IMR-90 (cell line): ENCODE measurements at regions not wholly inside any gene's neighbourhood (a gene's known extent, or its start where the extent isn't known, plus 50 kb on each side); places are given as distances from the start of the nearest gene placed in this dataset.

Experiments used
- ATAC-seq: fragments of 200-7000 bp; cut with Tn5 transposase; 2 replicates; pipeline ENCODE4 v1.9.1; 2020; ENCODE audit warnings: low read depth, mild to moderate bottlenecking, moderate library complexity
- BruUV-seq: library from RNA; stranded (reverse); fragments of 400-500 nt; replicated peaks from 2 replicates; lab custom pipeline; 2021; lab: Mats Ljungman, UMichigan
- CTCF ChIA-PET: fragments of 300-600 bp; formaldehyde crosslinking; extraction: SDS; loops from one replicate; lab custom pipeline; 2021; ENCODE audit warnings: antibody characterized with exemption; lab: Yijun Ruan, JAX
- POLR2A ChIA-PET: fragments of 300-600 bp; sonication (Branson Sonifier 250); formaldehyde crosslinking; loops from one replicate; lab custom pipeline; 2022; ENCODE audit warnings: antibody characterized with exemption; ENCODE audit not compliant: unreplicated experiment; lab: Charles Lee
- DNase-seq: peaks from one replicate; pipeline ENCODE4 v3.0.0; 2013
- H2AFZ ChIP-seq: replicated peaks from 2 replicates; pipeline ENCODE3; 2013; ENCODE audit warnings: low read length, mild to moderate bottlenecking; ENCODE audit not compliant: poor library complexity
- H2AK5ac ChIP-seq: 2 replicates; pipeline ENCODE4 v1.6.1; 2013; ENCODE audit warnings: low read depth, low read length, inconsistent platforms
- H2AK9ac ChIP-seq: replicated peaks from 2 replicates; pipeline ENCODE3; 2013; ENCODE audit warnings: mild to moderate bottlenecking, low read depth, low read length, moderate library complexity; ENCODE audit not compliant: poor library complexity
- H2BK120ac ChIP-seq: 2 replicates; pipeline ENCODE4 v1.6.1; 2013; ENCODE audit warnings: low read depth, low read length, inconsistent platforms
- H2BK15ac ChIP-seq: 3 replicates; pipeline ENCODE4 v1.6.1; 2013; ENCODE audit warnings: low read depth, low read length, inconsistent platforms
- H2BK20ac ChIP-seq: 2 replicates; pipeline ENCODE4 v1.6.1; 2013; ENCODE audit warnings: low read depth, mild to moderate bottlenecking, inconsistent platforms, low read length, moderate library complexity
- H2BK5ac ChIP-seq: 2 replicates; pipeline ENCODE4 v1.6.1; 2013; ENCODE audit warnings: mild to moderate bottlenecking, low read depth, low read length, inconsistent platforms; ENCODE audit not compliant: poor library complexity, severe bottlenecking
- H3K14ac ChIP-seq: replicated peaks from 2 replicates; pipeline ENCODE4 v1.6.1; 2013; ENCODE audit warnings: low read depth, low read length, inconsistent platforms
- H3K18ac ChIP-seq: 2 replicates; pipeline ENCODE4 v1.6.1; 2013; ENCODE audit warnings: low read depth, low read length, control low read depth
- H3K23ac ChIP-seq: 2 replicates; pipeline ENCODE4 v1.6.1; 2013; ENCODE audit warnings: low read depth, low read length, inconsistent platforms
- H3K27ac ChIP-seq: 2 replicates; pipeline ENCODE4 v1.5.1; 2013; ENCODE audit warnings: mild to moderate bottlenecking, control low read depth, low read length; ENCODE audit not compliant: insufficient read depth
- H3K27me3 ChIP-seq: 2 replicates; pipeline ENCODE4 v1.6.1; 2013; ENCODE audit warnings: low read length; ENCODE audit not compliant: control insufficient read depth, insufficient read depth
- H3K36me3 ChIP-seq: 2 replicates; pipeline ENCODE4 v1.6.1; 2013; ENCODE audit warnings: low read length, mixed read lengths; ENCODE audit not compliant: control insufficient read depth, insufficient read depth
- H3K4ac ChIP-seq: 2 replicates; pipeline ENCODE4 v1.6.1; 2013; ENCODE audit warnings: low read depth, low read length, inconsistent platforms
- H3K4me1 ChIP-seq: 2 replicates; pipeline ENCODE4 v1.6.1; 2013; ENCODE audit warnings: low read length, mixed read lengths; ENCODE audit not compliant: control insufficient read depth, insufficient read depth
- H3K4me2 ChIP-seq: 2 replicates; pipeline ENCODE4 v1.6.1; 2013; ENCODE audit warnings: low read depth, mild to moderate bottlenecking, control low read depth, low read length, moderate library complexity
- H3K4me3 ChIP-seq: 2 replicates; pipeline ENCODE4 v1.5.1; 2013; ENCODE audit warnings: low read depth, mild to moderate bottlenecking, control low read depth, low read length, moderate library complexity; ENCODE audit not compliant: insufficient read depth
- H3K56ac ChIP-seq: 2 replicates; pipeline ENCODE4 v1.6.1; 2013; ENCODE audit warnings: low read length, inconsistent platforms; ENCODE audit not compliant: insufficient read depth; ENCODE audit errors: extremely low read depth
- H3K79me1 ChIP-seq, 2 experiments: 2 replicates each; pipeline ENCODE4 v1.6.1; 2013; ENCODE audit warnings: low read length in 2 of 2, inconsistent platforms in 1 of 2, low read depth in 1 of 2
- H3K9ac ChIP-seq: 2 replicates; pipeline ENCODE4 v1.6.1; 2013; ENCODE audit warnings: low read depth, low read length, control low read depth
- H3K9me1 ChIP-seq: 2 replicates; pipeline ENCODE4 v1.6.1; 2013; ENCODE audit warnings: low read length, inconsistent platforms; ENCODE audit not compliant: insufficient read depth
- H3K9me3 ChIP-seq: 2 replicates; pipeline ENCODE4 v1.6.1; 2013; ENCODE audit warnings: low read length; ENCODE audit not compliant: control insufficient read depth, insufficient read depth
- H4K20me1 ChIP-seq: 2 replicates; pipeline ENCODE4 v1.6.1; 2013; ENCODE audit warnings: low read length, inconsistent platforms; ENCODE audit not compliant: insufficient read depth
- H4K5ac ChIP-seq: 2 replicates; pipeline ENCODE4 v1.6.1; 2013; ENCODE audit warnings: mild to moderate bottlenecking, low read depth, low read length, control low read depth
- H4K8ac ChIP-seq, 2 experiments: 2 replicates each; pipeline ENCODE4 v1.6.1; 2013; ENCODE audit warnings: low read depth in 2 of 2, low read length in 2 of 2, control low read depth in 1 of 2, inconsistent platforms in 1 of 2
- H4K91ac ChIP-seq: 2 replicates; pipeline ENCODE4 v1.6.1; 2013; ENCODE audit warnings: low read depth, low read length, inconsistent platforms; ENCODE audit not compliant: insufficient read depth
- BHLHE40 ChIP-seq: fragments of 150-350 bp; IDR thresholded peaks from 2 replicates; pipeline ENCODE4 v1.6.1; 2016; ENCODE audit warnings: mild to moderate bottlenecking, low read depth, low read length
- CEBPB ChIP-seq: IDR thresholded peaks from 2 replicates; pipeline ENCODE4 v1.6.1; 2012; ENCODE audit warnings: low read depth, low read length, improper control_type of control experiment
- CHD1 ChIP-seq: IDR thresholded peaks from 2 replicates; pipeline ENCODE4 v1.6.1; 2012; ENCODE audit warnings: low read depth, low read length, improper control_type of control experiment
- FOS ChIP-seq: fragments of 150-350 bp; IDR thresholded peaks from 2 replicates; pipeline ENCODE4 v1.6.1; 2016; ENCODE audit warnings: low read depth, low read length
- MAFK ChIP-seq: IDR thresholded peaks from 2 replicates; pipeline ENCODE4 v1.6.1; 2012; ENCODE audit warnings: low read depth, low read length, improper control_type of control experiment
- MAZ ChIP-seq: IDR thresholded peaks from 2 replicates; pipeline ENCODE4 v1.6.1; 2012; ENCODE audit warnings: low read depth, mild to moderate bottlenecking, low read length, improper control_type of control experiment, moderate library complexity, borderline replicate concordance
- MXI1 ChIP-seq: IDR thresholded peaks from 2 replicates; pipeline ENCODE4 v1.6.1; 2012; ENCODE audit warnings: low read depth, mild to moderate bottlenecking, low read length, moderate library complexity, borderline replicate concordance
- NFE2L2 ChIP-seq: fragments of 150-350 bp; IDR thresholded peaks from 2 replicates; pipeline ENCODE4 v1.6.1; 2016; ENCODE audit warnings: low read depth, mild to moderate bottlenecking, low read length
- POLR2A ChIP-seq: IDR thresholded peaks from 2 replicates; pipeline ENCODE4 v1.6.1; 2012; ENCODE audit warnings: mild to moderate bottlenecking, low read depth, low read length
- RCOR1 ChIP-seq: IDR thresholded peaks from 2 replicates; pipeline ENCODE4 v1.6.1; 2012; ENCODE audit warnings: mild to moderate bottlenecking, low read length, improper control_type of control experiment; ENCODE audit not compliant: insufficient replicate concordance
- RFX5 ChIP-seq: IDR thresholded peaks from 2 replicates; pipeline ENCODE4 v1.8.0; 2012; ENCODE audit warnings: low read depth, mild to moderate bottlenecking, low read length, moderate library complexity
- SMC3 ChIP-seq: fragments of 150-350 bp; IDR thresholded peaks from 2 replicates; pipeline ENCODE4 v1.6.1; 2016; ENCODE audit warnings: low read depth, mild to moderate bottlenecking, antibody characterized with exemption, low read length, moderate library complexity
- WGBS, 2 experiments: methylation state at CpG; one replicate each; pipeline versions ENCODE4 v1.1.5 to v1.1.7; 2013; ENCODE audit warnings: missing lambda C conversion rate in 2 of 2; ENCODE audit not compliant: insufficient read length in 1 of 2; ENCODE audit errors: extremely low coverage in 2 of 2; 5-methylcytosine and 5-hydroxymethylcytosine counted together
- dilution Hi-C: fragments of 300-500 bp; cut with HindIII; formaldehyde crosslinking; loops from one replicate; pipeline ENCODE4 v1.14.3; 2018; ENCODE audit warnings: low sequenced_read_pairs; ENCODE audit not compliant: unreplicated experiment
- in situ Hi-C: fragments of 300-500 bp; cut with MboI; formaldehyde crosslinking; loops from 3 replicates; pipeline ENCODE4 v1.14.3; 2019; ENCODE audit warnings: low sequenced_read_pairs, inconsistent platforms, mixed read lengths
- intact Hi-C: fragments of 100-400 bp; cut with micrococcal nuclease; formaldehyde crosslinking; loops from 2 replicates; pipeline ENCODE4 v1.10.0; 2022
- TF ChIP-seq, protein P1 (sequence below): fragments of 150-350 bp; IDR thresholded peaks from 2 replicates; pipeline ENCODE4 v1.6.1; 2017; ENCODE audit warnings: mild to moderate bottlenecking, antibody characterized with exemption, low read length, low read depth
- TF ChIP-seq, protein P2 (sequence below): fragments of 150-350 bp; IDR thresholded peaks from 2 replicates; pipeline ENCODE4 v1.6.1; 2016; ENCODE audit warnings: low read depth, mild to moderate bottlenecking, low read length, moderate library complexity, borderline replicate concordance

DNA sequence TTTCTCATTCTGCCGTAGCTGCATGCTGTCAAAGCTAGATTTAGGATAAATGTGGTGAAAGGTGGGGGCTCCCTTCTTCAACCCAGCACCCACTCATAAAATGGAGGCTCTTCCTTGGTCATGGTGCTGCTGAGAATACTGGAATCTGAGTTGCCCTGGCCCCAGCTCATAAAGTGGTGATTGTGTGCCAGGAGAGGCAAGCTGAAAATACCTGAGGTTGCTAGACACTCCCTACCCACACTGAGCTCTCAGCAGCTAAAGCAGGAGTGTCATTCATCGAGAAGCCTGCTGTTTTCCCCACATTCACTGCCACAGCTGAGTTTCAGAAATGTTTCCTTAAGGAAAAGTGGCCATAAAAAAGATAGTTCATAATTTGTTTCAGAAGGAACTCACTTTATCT is 297.1 kb upstream of the RBMS1 start:
- in situ Hi-C loops: no loop called here
- ATAC-seq: no peak

More for the DNA sequence above, 297.1 kb upstream of the RBMS1 start:
- H3K56ac ChIP-seq: no peak overlapping the region
- no peak for TF ChIP-seq NFE2L2
- no peak for TF ChIP-seq FOS
- TF ChIP-seq CHD1: no peak
- TF ChIP-seq, protein P1, sequence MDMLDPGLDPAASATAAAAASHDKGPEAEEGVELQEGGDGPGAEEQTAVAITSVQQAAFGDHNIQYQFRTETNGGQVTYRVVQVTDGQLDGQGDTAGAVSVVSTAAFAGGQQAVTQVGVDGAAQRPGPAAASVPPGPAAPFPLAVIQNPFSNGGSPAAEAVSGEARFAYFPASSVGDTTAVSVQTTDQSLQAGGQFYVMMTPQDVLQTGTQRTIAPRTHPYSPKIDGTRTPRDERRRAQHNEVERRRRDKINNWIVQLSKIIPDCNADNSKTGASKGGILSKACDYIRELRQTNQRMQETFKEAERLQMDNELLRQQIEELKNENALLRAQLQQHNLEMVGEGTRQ: no peak
- TF ChIP-seq POLR2A: no peak
- TF ChIP-seq, protein P2, sequence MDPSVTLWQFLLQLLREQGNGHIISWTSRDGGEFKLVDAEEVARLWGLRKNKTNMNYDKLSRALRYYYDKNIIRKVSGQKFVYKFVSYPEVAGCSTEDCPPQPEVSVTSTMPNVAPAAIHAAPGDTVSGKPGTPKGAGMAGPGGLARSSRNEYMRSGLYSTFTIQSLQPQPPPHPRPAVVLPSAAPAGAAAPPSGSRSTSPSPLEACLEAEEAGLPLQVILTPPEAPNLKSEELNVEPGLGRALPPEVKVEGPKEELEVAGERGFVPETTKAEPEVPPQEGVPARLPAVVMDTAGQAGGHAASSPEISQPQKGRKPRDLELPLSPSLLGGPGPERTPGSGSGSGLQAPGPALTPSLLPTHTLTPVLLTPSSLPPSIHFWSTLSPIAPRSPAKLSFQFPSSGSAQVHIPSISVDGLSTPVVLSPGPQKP: no peak
- no peak for TF ChIP-seq SMC3
- no peak for TF ChIP-seq RFX5
- no peak for TF ChIP-seq RCOR1
- TF ChIP-seq MAFK: no peak
- TF ChIP-seq MAZ: no peak
- TF ChIP-seq BHLHE40: no peak
- no peak for TF ChIP-seq MXI1
- TF ChIP-seq CEBPB: no peak
- H2BK5ac ChIP-seq: no peak overlapping the region
- no peak for DNase-seq
- CTCF ChIA-PET: interaction anchor here (1.2 kb wide), 1 partner anchor 40 kb away, joined by 3 read pairs; no protein-coding TSS in a partner anchor
- dilution Hi-C loops (no loop called here), intact Hi-C loops (loop anchor here (5.0 kb wide), 1 partner anchor 37 kb away; no protein-coding TSS in a partner anchor)
- H3K27me3 ChIP-seq: no peaks in the 10 kb centered on the region; the same call in 1 of the 2 replicates
- H4K91ac ChIP-seq: no peak overlapping the region
- H3K9me1 ChIP-seq: no peaks in the 10 kb centered on the region
- no TSS peak for BruUV-seq
- H2AFZ ChIP-seq: no peak overlapping the region
- no peak overlapping the region for H2BK20ac ChIP-seq
- H3K14ac ChIP-seq: no peak overlapping the region
- no peak overlapping the region for H4K8ac ChIP-seq
- no peak overlapping the region for H3K4me3 ChIP-seq
- H3K27ac ChIP-seq: no peak overlapping the region
- H2AK9ac ChIP-seq: no peak overlapping the region
- no peak overlapping the region for H4K5ac ChIP-seq
- H3K4me1 ChIP-seq: no peaks in the 10 kb centered on the region
- H3K79me1 ChIP-seq: no peaks in the 10 kb centered on the region
- no peak overlapping the region for H3K9ac ChIP-seq
- no peak overlapping the region for H3K4me2 ChIP-seq
- no peaks in the 10 kb centered on the region for H3K36me3 ChIP-seq
- H2AK5ac ChIP-seq: no peak overlapping the region
- POLR2A ChIA-PET: no interaction called here
- no peak overlapping the region for H2BK120ac ChIP-seq
- H3K4ac ChIP-seq: no peak overlapping the region
- no peak overlapping the region for H2BK15ac ChIP-seq
- no CpG with 5 or more reads among the region's 2 CpGs for WGBS, 2 experiments
- H3K23ac ChIP-seq: no peak overlapping the region
- H3K18ac ChIP-seq: no peak overlapping the region
- H4K20me1 ChIP-seq: no peaks in the 10 kb centered on the region
- no peaks in the 10 kb centered on the region for H3K9me3 ChIP-seq
